ENCODE measurements at regions not wholly inside any gene's neighbourhood (a gene's known extent, or its start where the extent isn't known, plus 50 kb on each side); places are given as distances from the start of the nearest gene placed in this dataset.

DNA sequence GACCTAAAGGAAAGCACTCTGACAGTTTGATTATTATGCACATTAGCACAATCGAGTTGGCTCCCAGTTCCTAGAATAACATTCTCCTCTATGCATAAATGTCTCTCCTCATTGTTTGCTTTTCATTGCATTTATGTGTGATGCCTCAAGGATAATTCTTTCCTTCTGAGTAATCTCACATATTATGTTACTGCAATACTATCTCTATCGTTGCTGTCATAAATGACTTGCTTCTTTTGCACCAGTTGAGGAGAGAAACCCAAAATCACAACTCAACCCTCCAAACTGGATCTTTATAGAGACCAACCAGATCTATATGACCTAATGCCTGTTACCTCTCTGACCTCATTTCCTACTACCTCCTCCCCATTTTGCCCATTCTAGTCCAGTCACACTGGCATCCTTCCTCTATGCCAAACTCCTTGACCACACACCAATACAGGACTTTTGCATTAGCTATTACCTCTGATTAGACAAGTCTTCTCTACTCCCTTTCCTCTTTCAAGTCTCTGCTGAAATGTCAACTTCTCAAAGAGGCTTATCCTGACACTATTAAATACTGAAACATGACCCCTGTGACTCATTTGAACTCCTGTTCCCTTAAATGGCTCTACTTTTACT, 1026.0 kb downstream of the TUSC7 start:
- no peak overlapping the region for H3K27ac Mint-ChIP-seq (ENCODE audit: unreplicated experiment)
- H3K4me3 Mint-ChIP-seq (ENCODE audit: low read depth, unreplicated experiment), result no peak overlapping the region
- CTCF ChIA-PET, result no interaction called here
- no peak for DNase-seq
- no peaks in the 10 kb centered on the region for H3K27me3 Mint-ChIP-seq (ENCODE audit: unreplicated experiment)
- H3K9me3 Mint-ChIP-seq (ENCODE audit: low read depth, unreplicated experiment), result no peaks in the 10 kb centered on the region
- TF ChIP-seq, protein P1, sequence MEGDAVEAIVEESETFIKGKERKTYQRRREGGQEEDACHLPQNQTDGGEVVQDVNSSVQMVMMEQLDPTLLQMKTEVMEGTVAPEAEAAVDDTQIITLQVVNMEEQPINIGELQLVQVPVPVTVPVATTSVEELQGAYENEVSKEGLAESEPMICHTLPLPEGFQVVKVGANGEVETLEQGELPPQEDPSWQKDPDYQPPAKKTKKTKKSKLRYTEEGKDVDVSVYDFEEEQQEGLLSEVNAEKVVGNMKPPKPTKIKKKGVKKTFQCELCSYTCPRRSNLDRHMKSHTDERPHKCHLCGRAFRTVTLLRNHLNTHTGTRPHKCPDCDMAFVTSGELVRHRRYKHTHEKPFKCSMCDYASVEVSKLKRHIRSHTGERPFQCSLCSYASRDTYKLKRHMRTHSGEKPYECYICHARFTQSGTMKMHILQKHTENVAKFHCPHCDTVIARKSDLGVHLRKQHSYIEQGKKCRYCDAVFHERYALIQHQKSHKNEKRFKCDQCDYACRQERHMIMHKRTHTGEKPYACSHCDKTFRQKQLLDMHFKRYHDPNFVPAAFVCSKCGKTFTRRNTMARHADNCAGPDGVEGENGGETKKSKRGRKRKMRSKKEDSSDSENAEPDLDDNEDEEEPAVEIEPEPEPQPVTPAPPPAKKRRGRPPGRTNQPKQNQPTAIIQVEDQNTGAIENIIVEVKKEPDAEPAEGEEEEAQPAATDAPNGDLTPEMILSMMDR (IDR thresholded peaks at IDR 0.05; ENCODE audit: unreplicated experiment), result no peak
- H3K36me3 Mint-ChIP-seq (ENCODE audit: insufficient read depth, unreplicated experiment), result no peaks in the 10 kb centered on the region
- H3K4me1 Mint-ChIP-seq (ENCODE audit: low read depth, unreplicated experiment), result peaks cover 34% of the 10 kb centered on the region
- intact Hi-C loops (cut with micrococcal nuclease; ENCODE audit: unreplicated experiment), result loop anchor here (10.0 kb wide), 2 partner anchors 159 to 259 kb away; no protein-coding TSS in a partner anchor
- BruUV-seq (replicated peaks), result no TSS peak

DNA sequence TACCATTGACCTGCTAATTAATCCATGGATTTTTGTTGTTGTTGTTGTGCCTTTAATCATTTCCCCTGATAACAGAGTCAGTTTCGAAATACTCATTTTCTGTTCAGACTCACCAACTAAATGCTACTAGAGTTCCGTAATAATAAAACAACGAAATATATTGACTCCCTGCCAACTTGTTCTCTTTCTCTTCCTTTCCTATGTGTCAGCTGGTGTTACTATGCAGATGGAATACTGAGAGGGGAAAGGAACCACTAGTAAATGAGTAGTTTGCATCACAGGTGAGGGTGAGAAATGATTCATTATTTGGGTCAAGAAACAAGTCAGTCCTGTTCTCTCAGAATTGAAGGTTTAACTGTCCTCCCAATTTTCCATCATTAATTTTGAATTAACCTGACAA, 1027.3 kb downstream of the TUSC7 start:
- H3K4me1 Mint-ChIP-seq (ENCODE audit: low read depth, unreplicated experiment), result peaks cover 34% of the 10 kb centered on the region
- no peak overlapping the region for H3K27ac Mint-ChIP-seq (ENCODE audit: unreplicated experiment)

DNA sequence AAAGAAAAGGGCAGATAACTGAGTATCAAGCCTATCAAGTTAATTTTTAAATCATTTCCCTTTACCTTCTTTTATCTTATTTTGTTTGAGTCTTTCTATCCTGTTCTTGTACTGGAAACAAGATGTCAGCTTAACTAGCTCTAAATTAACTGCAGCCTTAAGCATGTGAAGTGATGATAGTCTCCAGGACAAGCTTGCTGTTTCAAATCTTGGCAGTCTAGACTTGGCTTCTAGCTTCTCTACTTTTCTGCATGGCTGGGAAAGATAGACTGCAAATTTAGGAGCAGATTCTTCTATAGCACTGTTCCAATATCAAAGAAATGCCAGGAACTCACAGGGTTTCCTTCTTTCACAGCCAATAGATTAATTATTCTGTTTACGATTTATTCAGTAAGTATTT, 1034.4 kb downstream of the TUSC7 start:
- H3K27ac Mint-ChIP-seq (ENCODE audit: unreplicated experiment), result no peak overlapping the region
- no peaks in the 10 kb centered on the region for H3K4me1 Mint-ChIP-seq (ENCODE audit: low read depth, unreplicated experiment)
- CTCF ChIA-PET, result no interaction called here
- no peak for DNase-seq
- peaks cover 5% of the 10 kb centered on the region for H3K9me3 Mint-ChIP-seq (ENCODE audit: low read depth, unreplicated experiment)
- intact Hi-C loops (cut with micrococcal nuclease; ENCODE audit: unreplicated experiment), result no loop called here
- no peaks in the 10 kb centered on the region for H3K36me3 Mint-ChIP-seq (ENCODE audit: insufficient read depth, unreplicated experiment)
- no peaks in the 10 kb centered on the region for H3K27me3 Mint-ChIP-seq (ENCODE audit: unreplicated experiment)
- TF ChIP-seq, protein P1 (IDR thresholded peaks at IDR 0.05; ENCODE audit: unreplicated experiment), result no peak
- H3K4me3 Mint-ChIP-seq (ENCODE audit: low read depth, unreplicated experiment), result no peak overlapping the region
- no TSS peak for BruUV-seq (replicated peaks)

More for the DNA sequence above, 1027.3 kb downstream of the TUSC7 start:
- no peak overlapping the region for H3K4me3 Mint-ChIP-seq (ENCODE audit: low read depth, unreplicated experiment)
- H3K9me3 Mint-ChIP-seq (ENCODE audit: low read depth, unreplicated experiment), result no peaks in the 10 kb centered on the region
- TF ChIP-seq, protein P1 (IDR thresholded peaks at IDR 0.05; ENCODE audit: unreplicated experiment), result no peak
- CTCF ChIA-PET, result no interaction called here
- DNase-seq, result no peak
- no TSS peak for BruUV-seq (replicated peaks)
- H3K36me3 Mint-ChIP-seq (ENCODE audit: insufficient read depth, unreplicated experiment), result no peaks in the 10 kb centered on the region
- no peaks in the 10 kb centered on the region for H3K27me3 Mint-ChIP-seq (ENCODE audit: unreplicated experiment)
- intact Hi-C loops (cut with micrococcal nuclease; ENCODE audit: unreplicated experiment), result loop anchor here (10.0 kb wide), 2 partner anchors 158 to 258 kb away; no protein-coding TSS in a partner anchor

DNA sequence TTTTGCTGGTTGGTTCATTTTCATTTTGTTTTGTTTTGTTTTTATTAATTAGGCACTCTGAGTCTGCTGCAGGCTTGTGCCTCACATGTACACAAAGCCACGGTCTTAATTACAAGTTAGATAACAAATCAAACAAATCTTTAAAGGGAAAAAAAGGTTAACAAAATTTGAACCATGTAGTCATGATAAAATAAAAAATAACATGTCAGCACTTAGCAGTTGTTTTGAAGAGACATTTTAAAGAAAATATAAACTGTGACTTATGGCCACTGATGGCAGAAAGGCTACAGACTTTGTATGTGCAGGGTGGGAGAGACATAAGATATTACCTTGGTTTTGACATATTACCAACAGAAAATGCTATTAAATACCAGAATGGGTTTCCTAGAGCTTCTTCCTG, 1035.4 kb downstream of the TUSC7 start:
- no peaks in the 10 kb centered on the region for H3K4me1 Mint-ChIP-seq (ENCODE audit: low read depth, unreplicated experiment)
- CTCF ChIA-PET, result no interaction called here
- H3K27me3 Mint-ChIP-seq (ENCODE audit: unreplicated experiment), result no peaks in the 10 kb centered on the region
- H3K36me3 Mint-ChIP-seq (ENCODE audit: insufficient read depth, unreplicated experiment), result no peaks in the 10 kb centered on the region
- H3K9me3 Mint-ChIP-seq (ENCODE audit: low read depth, unreplicated experiment), result peaks cover 5% of the 10 kb centered on the region
- H3K4me3 Mint-ChIP-seq (ENCODE audit: low read depth, unreplicated experiment), result no peak overlapping the region
- DNase-seq, result no peak
- TF ChIP-seq, protein P1 (IDR thresholded peaks at IDR 0.05; ENCODE audit: unreplicated experiment), result no peak
- intact Hi-C loops (cut with micrococcal nuclease; ENCODE audit: unreplicated experiment), result no loop called here
- no TSS peak for BruUV-seq (replicated peaks)
- no peak overlapping the region for H3K27ac Mint-ChIP-seq (ENCODE audit: unreplicated experiment)
